IMR-90 (cell line): ENCODE measurements at regions not wholly inside any gene's neighbourhood (a gene's known extent, or its start where the extent isn't known, plus 50 kb on each side); places are given as distances from the start of the nearest gene placed in this dataset.
A peak's percentile ranks its signal among the peaks of the same experiment; 100 is the strongest.

ENCODE experiments used
- ATAC-seq: fragments of 200-7000 bp; cut with Tn5 transposase; 2 replicates; pipeline ENCODE4 v1.9.1; 2020; ENCODE audit warnings: low read depth, mild to moderate bottlenecking, moderate library complexity
- BruUV-seq: library from RNA; stranded (reverse); fragments of 400-500 nt; replicated peaks from 2 replicates; lab custom pipeline; 2021; lab: Mats Ljungman, UMichigan
- CTCF ChIA-PET: fragments of 300-600 bp; formaldehyde crosslinking; extraction: SDS; loops from one replicate; lab custom pipeline; 2021; ENCODE audit warnings: antibody characterized with exemption; lab: Yijun Ruan, JAX
- POLR2A ChIA-PET: fragments of 300-600 bp; sonication (Branson Sonifier 250); formaldehyde crosslinking; loops from one replicate; lab custom pipeline; 2022; ENCODE audit warnings: antibody characterized with exemption; ENCODE audit not compliant: unreplicated experiment; lab: Charles Lee
- DNase-seq: peaks from one replicate; pipeline ENCODE4 v3.0.0; 2013
- H2AFZ ChIP-seq: replicated peaks from 2 replicates; pipeline ENCODE3; 2013; ENCODE audit warnings: low read length, mild to moderate bottlenecking; ENCODE audit not compliant: poor library complexity
- H2AK5ac ChIP-seq: 2 replicates; pipeline ENCODE4 v1.6.1; 2013; ENCODE audit warnings: low read depth, low read length, inconsistent platforms
- H2AK9ac ChIP-seq: replicated peaks from 2 replicates; pipeline ENCODE3; 2013; ENCODE audit warnings: mild to moderate bottlenecking, low read depth, low read length, moderate library complexity; ENCODE audit not compliant: poor library complexity
- H2BK120ac ChIP-seq: 2 replicates; pipeline ENCODE4 v1.6.1; 2013; ENCODE audit warnings: low read depth, low read length, inconsistent platforms
- H2BK15ac ChIP-seq: 3 replicates; pipeline ENCODE4 v1.6.1; 2013; ENCODE audit warnings: low read depth, low read length, inconsistent platforms
- H2BK20ac ChIP-seq: 2 replicates; pipeline ENCODE4 v1.6.1; 2013; ENCODE audit warnings: low read depth, mild to moderate bottlenecking, inconsistent platforms, low read length, moderate library complexity
- H2BK5ac ChIP-seq: 2 replicates; pipeline ENCODE4 v1.6.1; 2013; ENCODE audit warnings: mild to moderate bottlenecking, low read depth, low read length, inconsistent platforms; ENCODE audit not compliant: poor library complexity, severe bottlenecking
- H3K14ac ChIP-seq: replicated peaks from 2 replicates; pipeline ENCODE4 v1.6.1; 2013; ENCODE audit warnings: low read depth, low read length, inconsistent platforms
- H3K18ac ChIP-seq: 2 replicates; pipeline ENCODE4 v1.6.1; 2013; ENCODE audit warnings: low read depth, low read length, control low read depth
- H3K23ac ChIP-seq: 2 replicates; pipeline ENCODE4 v1.6.1; 2013; ENCODE audit warnings: low read depth, low read length, inconsistent platforms
- H3K27ac ChIP-seq: 2 replicates; pipeline ENCODE4 v1.5.1; 2013; ENCODE audit warnings: mild to moderate bottlenecking, control low read depth, low read length; ENCODE audit not compliant: insufficient read depth
- H3K27me3 ChIP-seq: 2 replicates; pipeline ENCODE4 v1.6.1; 2013; ENCODE audit warnings: low read length; ENCODE audit not compliant: control insufficient read depth, insufficient read depth
- H3K36me3 ChIP-seq: 2 replicates; pipeline ENCODE4 v1.6.1; 2013; ENCODE audit warnings: low read length, mixed read lengths; ENCODE audit not compliant: control insufficient read depth, insufficient read depth
- H3K4ac ChIP-seq: 2 replicates; pipeline ENCODE4 v1.6.1; 2013; ENCODE audit warnings: low read depth, low read length, inconsistent platforms
- H3K4me1 ChIP-seq: 2 replicates; pipeline ENCODE4 v1.6.1; 2013; ENCODE audit warnings: low read length, mixed read lengths; ENCODE audit not compliant: control insufficient read depth, insufficient read depth
- H3K4me2 ChIP-seq: 2 replicates; pipeline ENCODE4 v1.6.1; 2013; ENCODE audit warnings: low read depth, mild to moderate bottlenecking, control low read depth, low read length, moderate library complexity
- H3K4me3 ChIP-seq: 2 replicates; pipeline ENCODE4 v1.5.1; 2013; ENCODE audit warnings: low read depth, mild to moderate bottlenecking, control low read depth, low read length, moderate library complexity; ENCODE audit not compliant: insufficient read depth
- H3K56ac ChIP-seq: 2 replicates; pipeline ENCODE4 v1.6.1; 2013; ENCODE audit warnings: low read length, inconsistent platforms; ENCODE audit not compliant: insufficient read depth; ENCODE audit errors: extremely low read depth
- H3K79me1 ChIP-seq, 2 experiments: 2 replicates each; pipeline ENCODE4 v1.6.1; 2013; ENCODE audit warnings: low read length in 2 of 2, inconsistent platforms in 1 of 2, low read depth in 1 of 2
- H3K9ac ChIP-seq: 2 replicates; pipeline ENCODE4 v1.6.1; 2013; ENCODE audit warnings: low read depth, low read length, control low read depth
- H3K9me1 ChIP-seq: 2 replicates; pipeline ENCODE4 v1.6.1; 2013; ENCODE audit warnings: low read length, inconsistent platforms; ENCODE audit not compliant: insufficient read depth
- H3K9me3 ChIP-seq: 2 replicates; pipeline ENCODE4 v1.6.1; 2013; ENCODE audit warnings: low read length; ENCODE audit not compliant: control insufficient read depth, insufficient read depth
- H4K20me1 ChIP-seq: 2 replicates; pipeline ENCODE4 v1.6.1; 2013; ENCODE audit warnings: low read length, inconsistent platforms; ENCODE audit not compliant: insufficient read depth
- H4K5ac ChIP-seq: 2 replicates; pipeline ENCODE4 v1.6.1; 2013; ENCODE audit warnings: mild to moderate bottlenecking, low read depth, low read length, control low read depth
- H4K8ac ChIP-seq, 2 experiments: 2 replicates each; pipeline ENCODE4 v1.6.1; 2013; ENCODE audit warnings: low read depth in 2 of 2, low read length in 2 of 2, control low read depth in 1 of 2, inconsistent platforms in 1 of 2
- H4K91ac ChIP-seq: 2 replicates; pipeline ENCODE4 v1.6.1; 2013; ENCODE audit warnings: low read depth, low read length, inconsistent platforms; ENCODE audit not compliant: insufficient read depth
- WGBS, 2 experiments: methylation state at CpG; one replicate each; pipeline versions ENCODE4 v1.1.5 to v1.1.7; 2013; ENCODE audit warnings: missing lambda C conversion rate in 2 of 2; ENCODE audit not compliant: insufficient read length in 1 of 2; ENCODE audit errors: extremely low coverage in 2 of 2; 5-methylcytosine and 5-hydroxymethylcytosine counted together
- dilution Hi-C: fragments of 300-500 bp; cut with HindIII; formaldehyde crosslinking; loops from one replicate; pipeline ENCODE4 v1.14.3; 2018; ENCODE audit warnings: low sequenced_read_pairs; ENCODE audit not compliant: unreplicated experiment
- in situ Hi-C: fragments of 300-500 bp; cut with MboI; formaldehyde crosslinking; loops from 3 replicates; pipeline ENCODE4 v1.14.3; 2019; ENCODE audit warnings: low sequenced_read_pairs, inconsistent platforms, mixed read lengths
- intact Hi-C: fragments of 100-400 bp; cut with micrococcal nuclease; formaldehyde crosslinking; loops from 2 replicates; pipeline ENCODE4 v1.10.0; 2022
- TF ChIP-seq, protein P1 (sequence below): fragments of 150-350 bp; IDR thresholded peaks from 2 replicates; pipeline ENCODE4 v1.6.1; 2017; ENCODE audit warnings: mild to moderate bottlenecking, antibody characterized with exemption, low read length, low read depth

DNA sequence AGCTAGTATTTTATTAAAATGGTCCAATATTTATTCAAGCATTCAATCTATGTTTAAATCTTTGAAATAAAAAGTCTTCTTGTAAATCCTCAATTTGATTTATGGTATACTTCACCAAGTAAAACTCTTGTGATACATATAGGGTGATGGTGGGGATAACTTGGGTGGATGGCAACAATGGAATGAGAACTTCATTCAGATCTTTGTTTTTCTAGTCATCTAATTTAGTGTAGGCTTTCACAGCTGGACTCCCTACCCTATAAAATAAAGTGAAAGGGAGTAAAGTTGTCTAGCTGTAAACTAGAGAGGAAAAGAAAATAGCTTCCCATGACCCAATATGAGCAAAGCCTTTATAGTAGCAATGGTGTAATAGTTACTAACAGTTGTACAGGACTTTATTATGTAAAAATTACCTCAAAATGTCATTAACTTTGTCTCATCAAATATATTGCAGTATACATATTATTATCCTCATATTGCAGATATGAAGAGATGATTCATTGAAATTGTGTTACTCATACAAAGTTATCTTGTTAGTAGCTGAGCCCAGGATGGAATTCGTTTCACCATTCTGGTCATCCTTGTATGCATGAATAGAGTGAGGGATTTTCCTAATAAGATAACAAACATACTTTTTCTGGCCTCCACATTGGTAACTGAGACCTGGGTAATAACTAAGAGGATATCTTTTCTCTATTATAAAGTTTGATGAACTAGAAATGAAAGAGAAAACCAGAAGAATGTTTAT lies 1377.7 kb upstream of the ADGRL4 start:
- Histone ChIP-seq H4K5ac (no peak overlapping the region), H4K8ac (no peak overlapping the region), H3K27ac (no peak overlapping the region), H3K23ac (no peak overlapping the region), H2BK5ac (no peak overlapping the region), H3K18ac (no peak overlapping the region), H2AK5ac (no peak overlapping the region), H2BK15ac (no peak overlapping the region), H2AFZ (no peak overlapping the region), H3K9me3 (no peaks in the 10 kb centered on the region), H3K56ac (no peak overlapping the region), H3K4ac (no peak overlapping the region), H3K79me1 (no peaks in the 10 kb centered on the region), H3K4me3 (no peak overlapping the region), H3K9ac (no peak overlapping the region), H4K20me1 (no peaks in the 10 kb centered on the region), H2BK20ac (no peak overlapping the region), H3K14ac (no peak overlapping the region), H3K4me2 (no peak overlapping the region), H3K27me3 (no peaks in the 10 kb centered on the region), H4K91ac (no peak overlapping the region), H2BK120ac (no peak overlapping the region), H2AK9ac (no peak overlapping the region), H3K4me1 (no peaks in the 10 kb centered on the region), H3K9me1 (no peaks in the 10 kb centered on the region), H3K36me3 (no peaks in the 10 kb centered on the region)
- dilution Hi-C loops (no loop called here), in situ Hi-C loops (no loop called here), intact Hi-C loops (no loop called here)
- DNase-seq: peak; percentile 58
- no CpG with 5 or more reads among the region's 1 CpG for WGBS, 2 experiments
- CTCF ChIA-PET: no interaction called here
- POLR2A ChIA-PET: no interaction called here
- no peak for ATAC-seq
- no TSS peak for BruUV-seq
- TF ChIP-seq, protein P1, sequence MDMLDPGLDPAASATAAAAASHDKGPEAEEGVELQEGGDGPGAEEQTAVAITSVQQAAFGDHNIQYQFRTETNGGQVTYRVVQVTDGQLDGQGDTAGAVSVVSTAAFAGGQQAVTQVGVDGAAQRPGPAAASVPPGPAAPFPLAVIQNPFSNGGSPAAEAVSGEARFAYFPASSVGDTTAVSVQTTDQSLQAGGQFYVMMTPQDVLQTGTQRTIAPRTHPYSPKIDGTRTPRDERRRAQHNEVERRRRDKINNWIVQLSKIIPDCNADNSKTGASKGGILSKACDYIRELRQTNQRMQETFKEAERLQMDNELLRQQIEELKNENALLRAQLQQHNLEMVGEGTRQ: no peak
